Testis (tissue), 2 donors: ENCODE measurements at regions not wholly inside any gene's neighbourhood (a gene's known extent, or its start where the extent isn't known, plus 50 kb on each side); places are given as distances from the start of the nearest gene placed in this dataset.
"Not testable (repeated sequence)": the region's sequence is repeated elsewhere in the genome, so short reads cannot be mapped to it uniquely, and the experiment has no call there.

ENCODE experiments used
- DNase-seq: peaks from one replicate; pipeline ENCODE4 v3.0.0-alpha.2; 2019
- H3K27ac ChIP-seq, 2 donors: fragments of 200-600 bp; sonication (generic); one replicate each; pipeline ENCODE4 v1.5.1; 2019
- H3K27me3 ChIP-seq: fragments of 200-600 bp; sonication (generic); one replicate; pipeline ENCODE4 v1.5.1; 2019
- H3K36me3 ChIP-seq: fragments of 200-600 bp; sonication (generic); one replicate; pipeline ENCODE4 v1.5.1; 2017; ENCODE audit warnings: low read depth; ENCODE audit errors: missing control alignments
- H3K4me1 ChIP-seq: fragments of 200-600 bp; sonication (generic); one replicate; pipeline ENCODE4 v1.5.1; 2019
- H3K4me3 ChIP-seq, 2 donors: fragments of 200-600 bp; sonication (generic); one replicate each; pipeline ENCODE4 v1.5.1; 2017 to 2019
- H3K9me3 ChIP-seq: fragments of 200-600 bp; sonication (generic); one replicate; pipeline ENCODE4 v1.5.1; 2017
- POLR2A ChIP-seq: fragments of 450-650 bp; IDR thresholded peaks from one replicate; pipeline ENCODE4 v1.6.1; 2017; ENCODE audit warnings: antibody characterized with exemption, mild to moderate bottlenecking, moderate library complexity
- WGBS, 2 donors: methylation state at CpG; one replicate each; pipeline ENCODE4 v1.1.5; 2018; 5-methylcytosine and 5-hydroxymethylcytosine counted together
- intact Hi-C: fragments of 100-400 bp; cut with DNase I; formaldehyde crosslinking; loops from one replicate; pipeline ENCODE4 v1.15.1; 2023; ENCODE audit warnings: low total_unique reads
- TF ChIP-seq, protein P1 (sequence below), 3 experiments: fragments of 450-650 bp in 2 of 3; fragments of 200-600 bp in 1 of 3; sonication (generic) in 1 of 3; IDR thresholded peaks; one replicate each; pipeline ENCODE4 v1.5.1; 2016 to 2019; ENCODE audit warnings: antibody characterized with exemption in 3 of 3, mild to moderate bottlenecking in 2 of 3, moderate library complexity in 1 of 3

- Histone ChIP-seq H3K36me3 (no peaks in the 10 kb centered on the region), H3K9me3 (no peaks in the 10 kb centered on the region), H3K4me1 (peaks cover 9% of the 10 kb centered on the region), H3K27me3 (no peaks in the 10 kb centered on the region), H3K27ac (no peak overlapping the region), H3K4me3 (no peak overlapping the region)
- intact Hi-C loops: no loop called here
- no peak for DNase-seq
- WGBS, 2 donors: 61 to 91% methylated on average over 1 of the region's 1 CpG
- TF ChIP-seq, protein P1, sequence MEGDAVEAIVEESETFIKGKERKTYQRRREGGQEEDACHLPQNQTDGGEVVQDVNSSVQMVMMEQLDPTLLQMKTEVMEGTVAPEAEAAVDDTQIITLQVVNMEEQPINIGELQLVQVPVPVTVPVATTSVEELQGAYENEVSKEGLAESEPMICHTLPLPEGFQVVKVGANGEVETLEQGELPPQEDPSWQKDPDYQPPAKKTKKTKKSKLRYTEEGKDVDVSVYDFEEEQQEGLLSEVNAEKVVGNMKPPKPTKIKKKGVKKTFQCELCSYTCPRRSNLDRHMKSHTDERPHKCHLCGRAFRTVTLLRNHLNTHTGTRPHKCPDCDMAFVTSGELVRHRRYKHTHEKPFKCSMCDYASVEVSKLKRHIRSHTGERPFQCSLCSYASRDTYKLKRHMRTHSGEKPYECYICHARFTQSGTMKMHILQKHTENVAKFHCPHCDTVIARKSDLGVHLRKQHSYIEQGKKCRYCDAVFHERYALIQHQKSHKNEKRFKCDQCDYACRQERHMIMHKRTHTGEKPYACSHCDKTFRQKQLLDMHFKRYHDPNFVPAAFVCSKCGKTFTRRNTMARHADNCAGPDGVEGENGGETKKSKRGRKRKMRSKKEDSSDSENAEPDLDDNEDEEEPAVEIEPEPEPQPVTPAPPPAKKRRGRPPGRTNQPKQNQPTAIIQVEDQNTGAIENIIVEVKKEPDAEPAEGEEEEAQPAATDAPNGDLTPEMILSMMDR (IDR thresholded peaks at IDR 0.05): no peak
- TF ChIP-seq POLR2A: no peak
Measured at GRCh38 chr10:44578271-44578670, 193.4 kb upstream of the CXCL12 start.

GRCh38 chr10:44578963-44579362 lies 194.1 kb upstream of the CXCL12 start:
- H3K4me1 ChIP-seq, H3K27ac ChIP-seq, intact Hi-C loops, H3K4me3 ChIP-seq, DNase-seq, H3K27me3 ChIP-seq, H3K36me3 ChIP-seq, H3K9me3 ChIP-seq: not testable (repeated sequence)
- 83 to 94% methylated on average over 1 of the region's 1 CpG for WGBS, 2 donors

DNA sequence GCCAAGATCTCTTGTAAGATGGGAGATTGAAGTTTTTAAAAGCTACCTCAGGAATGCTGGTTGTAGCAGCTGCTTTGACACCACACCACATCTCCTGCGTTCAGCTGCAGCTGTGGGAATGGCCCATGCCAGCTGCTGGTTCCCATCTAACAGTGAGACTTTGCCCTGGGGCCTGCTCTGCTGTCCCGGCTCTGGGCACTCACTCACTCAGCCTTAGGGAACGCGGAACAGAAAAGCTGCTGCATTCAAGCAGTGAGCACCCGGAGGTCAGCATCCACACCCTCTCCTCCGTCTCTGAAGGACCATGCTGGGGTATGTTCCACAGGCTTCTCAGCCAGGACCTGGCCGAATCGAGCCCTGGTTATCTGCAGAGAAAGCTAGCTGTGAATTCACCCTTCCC lies 197.1 kb upstream of the CXCL12 start:
- H3K9me3 ChIP-seq: no peaks in the 10 kb centered on the region
- no peaks in the 10 kb centered on the region for H3K27me3 ChIP-seq
- peaks cover 5% of the 10 kb centered on the region for H3K4me1 ChIP-seq
- WGBS, 2 donors: 63 to 66% methylated on average over 8 of the region's 8 CpGs
- H3K27ac ChIP-seq: no peak overlapping the region
- DNase-seq: no peak
- intact Hi-C loops: no loop called here
- no peak overlapping the region for H3K4me3 ChIP-seq
- TF ChIP-seq, protein P1 (IDR thresholded peaks at IDR 0.05): no peak
- TF ChIP-seq POLR2A: no peak
- H3K36me3 ChIP-seq: no peaks in the 10 kb centered on the region

DNA sequence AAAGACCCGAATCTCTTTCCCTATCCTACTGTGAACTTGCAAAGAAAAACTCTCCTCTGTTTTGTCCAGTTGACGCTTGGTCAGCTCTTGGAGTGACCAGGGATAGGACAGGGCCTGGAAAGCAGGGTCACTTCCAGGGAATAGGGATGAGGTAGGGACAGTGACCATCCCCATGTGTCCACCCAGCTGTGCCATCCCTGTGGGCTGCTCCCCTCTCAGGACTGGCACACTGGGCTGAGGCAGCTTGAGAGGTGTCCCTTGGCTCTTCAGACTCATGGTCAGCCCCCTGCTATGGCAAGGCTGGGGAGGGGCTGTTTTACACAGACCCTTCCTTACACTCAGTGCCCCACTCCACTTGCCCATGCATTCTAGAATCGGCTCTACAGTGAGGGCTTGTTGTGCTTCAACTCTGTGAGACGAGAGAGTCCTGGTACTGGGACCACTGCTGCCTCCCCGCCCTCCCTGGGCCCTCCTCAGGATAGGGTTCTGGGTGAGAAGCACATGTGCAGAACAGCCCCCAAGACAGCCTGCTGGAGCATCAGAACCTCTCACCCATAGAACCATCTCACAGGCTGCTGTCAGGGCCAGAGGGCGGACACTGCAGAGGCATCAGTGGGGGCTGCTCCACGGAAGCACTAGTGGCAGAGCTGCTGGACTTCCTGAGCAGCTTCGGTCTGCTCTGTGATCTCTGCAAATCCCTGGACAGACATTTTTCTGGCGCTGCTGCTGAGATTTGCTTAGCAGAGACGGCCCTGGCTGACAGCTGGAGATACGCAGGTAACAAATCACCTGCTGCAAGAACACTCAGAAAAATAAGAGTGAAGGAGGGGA lies 202.8 kb upstream of the CXCL12 start:
- no peak overlapping the region for H3K27ac ChIP-seq
- intact Hi-C loops: no loop called here
- TF ChIP-seq POLR2A: no peak
- TF ChIP-seq, protein P1 (IDR thresholded peaks at IDR 0.05): no peak
- H3K27me3 ChIP-seq: no peaks in the 10 kb centered on the region
- WGBS, 2 donors: 74 to 79% methylated on average over 9 to 11 of the region's 11 CpGs
- H3K36me3 ChIP-seq: no peaks in the 10 kb centered on the region
- DNase-seq: no peak
- H3K4me1 ChIP-seq: no peaks in the 10 kb centered on the region
- no peaks in the 10 kb centered on the region for H3K9me3 ChIP-seq
- H3K4me3 ChIP-seq: no peak overlapping the region

GRCh38 chr10:44589181-44589943 lies 204.5 kb upstream of the CXCL12 start:
- TF ChIP-seq, protein P1 (IDR thresholded peaks at IDR 0.05): no peak
- TF ChIP-seq POLR2A: no peak
- Histone ChIP-seq H3K27ac (no peak overlapping the region), H3K27me3 (no peaks in the 10 kb centered on the region), H3K9me3 (no peaks in the 10 kb centered on the region), H3K36me3 (no peaks in the 10 kb centered on the region), H3K4me3 (no peak overlapping the region), H3K4me1 (no peaks in the 10 kb centered on the region)
- WGBS, 2 donors: 82 to 85% methylated on average over 17 of the region's 17 CpGs
- intact Hi-C loops: no loop called here
- DNase-seq: no peak
